ENCODE measurements at regions not wholly inside any gene's neighbourhood (a gene's known extent, or its start where the extent isn't known, plus 50 kb on each side); places are given as distances from the start of the nearest gene placed in this dataset.

GRCh38 chr2:147559070-147559725 lies 285.6 kb upstream of the ACVR2A start:
- TF ChIP-seq CTCF (IDR thresholded peaks at IDR 0.05) = no peak
- TF ChIP-seq POLR2A (IDR thresholded peaks at IDR 0.05) = no peak

All from uterus (tissue), 2 donors.